NCI-H2029 (cell line): ENCODE measurements at regions not wholly inside any gene's neighbourhood (a gene's known extent, or its start where the extent isn't known, plus 50 kb on each side); places are given as distances from the start of the nearest gene placed in this dataset.

Experiments
- DNase-seq: peaks from one replicate; lab custom pipeline; 2025; lab: John Stamatoyannopoulos, UW

- no peak for DNase-seq
Measured at GRCh38 chr5:2492476-2492875, 259.0 kb downstream of the IRX2 start.

- DNase-seq, result no peak
Measured at GRCh38 chr5:2491846-2492245, 259.6 kb downstream of the IRX2 start.

- no peak for DNase-seq
Measured at GRCh38 chr5:2489306-2489705, 262.2 kb downstream of the IRX2 start.

GRCh38 chr5:2488593-2488992, 262.9 kb downstream of the IRX2 start:
- DNase-seq, result no peak

GRCh38 chr5:2487152-2487763, 264.2 kb downstream of the IRX2 start:
- no peak for DNase-seq

- DNase-seq, result no peak
Measured at GRCh38 chr5:2486373-2486772, 265.1 kb downstream of the IRX2 start.

- no peak for DNase-seq
Measured at GRCh38 chr5:2482778-2483177, 268.7 kb downstream of the IRX2 start.

GRCh38 chr5:2480871-2481270, 270.6 kb downstream of the IRX2 start:
- DNase-seq, result no peak

- DNase-seq, result no peak
Measured at GRCh38 chr5:2475902-2476301, 275.6 kb downstream of the IRX2 start.

- no peak for DNase-seq
Measured at GRCh38 chr5:2472670-2473069, 278.8 kb downstream of the IRX2 start.

- DNase-seq, result no peak
Measured at GRCh38 chr5:2471152-2471879, 280.2 kb downstream of the IRX2 start.

GRCh38 chr5:2466966-2467365, 284.5 kb downstream of the IRX2 start:
- no peak for DNase-seq

- DNase-seq, result peak; percentile 82
Measured at GRCh38 chr5:2465383-2465782, 286.1 kb downstream of the IRX2 start.

- no peak for DNase-seq
Measured at GRCh38 chr5:2464141-2464540, 287.3 kb downstream of the IRX2 start.

GRCh38 chr5:2461701-2462691, 289.5 kb downstream of the IRX2 start:
- no peak for DNase-seq

- no peak for DNase-seq
Measured at GRCh38 chr5:2460098-2460497, 291.4 kb downstream of the IRX2 start.

GRCh38 chr5:2459251-2459650, 292.2 kb downstream of the IRX2 start:
- no peak for DNase-seq

GRCh38 chr5:2455878-2456277, 295.6 kb downstream of the IRX2 start:
- DNase-seq, result no peak

GRCh38 chr5:2454876-2455275, 296.6 kb downstream of the IRX2 start:
- DNase-seq, result no peak

GRCh38 chr5:2453781-2454180, 297.7 kb downstream of the IRX2 start:
- no peak for DNase-seq

GRCh38 chr5:2451100-2451499, 300.4 kb downstream of the IRX2 start:
- no peak for DNase-seq

GRCh38 chr5:2442496-2443354, 308.8 kb downstream of the IRX2 start:
- DNase-seq, result no peak
